CD4-positive, alpha-beta T cell treated with Interleukin-21 for 1 hour (primary cell): ENCODE measurements at regions not wholly inside any gene's neighbourhood (a gene's known extent, or its start where the extent isn't known, plus 50 kb on each side); places are given as distances from the start of the nearest gene placed in this dataset.

Experiments used
- DNase-seq: peaks from one replicate; pipeline ENCODE4 v3.0.0-alpha.2; 2020

- DNase-seq, result no peak
These were observed 538.2 kb upstream of the CELF2 start for GRCh38 chr10:10479465-10479864.

GRCh38 chr10:10482613-10483012 lies 535.1 kb upstream of the CELF2 start:
- no peak for DNase-seq

GRCh38 chr10:10489076-10489475 lies 528.6 kb upstream of the CELF2 start:
- DNase-seq, result no peak

GRCh38 chr10:10489805-10490571 lies 527.7 kb upstream of the CELF2 start:
- no peak for DNase-seq

GRCh38 chr10:10490581-10490980 lies 527.1 kb upstream of the CELF2 start:
- no peak for DNase-seq

- DNase-seq, result no peak
These were observed 525.3 kb upstream of the CELF2 start for GRCh38 chr10:10492420-10492819.

- DNase-seq, result no peak
These were observed 523.8 kb upstream of the CELF2 start for GRCh38 chr10:10493833-10494232.

- DNase-seq, result no peak
These were observed 520.4 kb upstream of the CELF2 start for GRCh38 chr10:10497245-10497644.

GRCh38 chr10:10498781-10499180 lies 518.9 kb upstream of the CELF2 start:
- DNase-seq, result no peak

GRCh38 chr10:10499839-10500238 lies 517.8 kb upstream of the CELF2 start:
- no peak for DNase-seq

- no peak for DNase-seq
These were observed 516.7 kb upstream of the CELF2 start for GRCh38 chr10:10500937-10501336.

GRCh38 chr10:10503772-10504171 lies 513.9 kb upstream of the CELF2 start:
- no peak for DNase-seq

GRCh38 chr10:10508211-10508610 lies 509.5 kb upstream of the CELF2 start:
- no peak for DNase-seq

GRCh38 chr10:10510179-10510578 lies 507.5 kb upstream of the CELF2 start:
- no peak for DNase-seq

- DNase-seq, result no peak
These were observed 504.6 kb upstream of the CELF2 start for GRCh38 chr10:10513067-10513466.

GRCh38 chr10:10513898-10514297 lies 503.8 kb upstream of the CELF2 start:
- DNase-seq, result no peak

GRCh38 chr10:10514797-10515196 lies 502.9 kb upstream of the CELF2 start:
- no peak for DNase-seq

- DNase-seq, result no peak
These were observed 502.0 kb upstream of the CELF2 start for GRCh38 chr10:10515479-10516204.

GRCh38 chr10:10516346-10517130 lies 501.1 kb upstream of the CELF2 start:
- DNase-seq, result no peak

GRCh38 chr10:10517866-10518265 lies 499.8 kb upstream of the CELF2 start:
- no peak for DNase-seq

- no peak for DNase-seq
These were observed 498.0 kb upstream of the CELF2 start for GRCh38 chr10:10519674-10520073.

GRCh38 chr10:10520491-10521385 lies 496.9 kb upstream of the CELF2 start:
- no peak for DNase-seq

- DNase-seq, result no peak
These were observed 490.8 kb upstream of the CELF2 start for GRCh38 chr10:10526846-10527245.
